Cardiac muscle cell (in vitro differentiated cells and primary cell): ENCODE measurements at regions not wholly inside any gene's neighbourhood (a gene's known extent, or its start where the extent isn't known, plus 50 kb on each side); places are given as distances from the start of the nearest gene placed in this dataset.

Experiments used
- DNase-seq, 2 donors: peaks; one replicate each; pipeline versions ENCODE4 v3.0.0 to v3.0.0-alpha.2; 2010 to 2017; ENCODE audit warnings: low read depth in 1 of 2, low spot score in 1 of 2
- H3K27ac ChIP-seq: fragments of 200-600 bp; sonication (generic); 2 replicates; pipeline ENCODE4 v1.5.1; 2016
- H3K27me3 ChIP-seq: fragments of 200-600 bp; sonication (generic); 2 replicates; pipeline ENCODE4 v1.6.0; 2016; ENCODE audit warnings: control low read depth
- H3K36me3 ChIP-seq: fragments of 200-600 bp; sonication (generic); 2 replicates; pipeline ENCODE4 v1.5.1; 2016; ENCODE audit warnings: control low read depth
- H3K4me1 ChIP-seq: fragments of 200-600 bp; sonication (generic); 2 replicates; pipeline ENCODE4 v1.8.1; 2017; ENCODE audit warnings: low read depth, mild to moderate bottlenecking, mixed run types
- H3K4me3 ChIP-seq: fragments of 200-600 bp; sonication (generic); 2 replicates; pipeline ENCODE4 v1.5.1; 2016; ENCODE audit warnings: mild to moderate bottlenecking
- H3K9me3 ChIP-seq: fragments of 200-600 bp; sonication (generic); 2 replicates; pipeline ENCODE4 v1.5.1; 2017; ENCODE audit warnings: low read depth, mild to moderate bottlenecking, control low read depth
- TF ChIP-seq, protein P1 (sequence below): IDR thresholded peaks from 2 replicates; pipeline ENCODE4 v1.5.1; 2012; ENCODE audit warnings: low read depth, mild to moderate bottlenecking, low read length

- no peaks in the 10 kb centered on the region for H3K4me1 ChIP-seq
- TF ChIP-seq, protein P1, sequence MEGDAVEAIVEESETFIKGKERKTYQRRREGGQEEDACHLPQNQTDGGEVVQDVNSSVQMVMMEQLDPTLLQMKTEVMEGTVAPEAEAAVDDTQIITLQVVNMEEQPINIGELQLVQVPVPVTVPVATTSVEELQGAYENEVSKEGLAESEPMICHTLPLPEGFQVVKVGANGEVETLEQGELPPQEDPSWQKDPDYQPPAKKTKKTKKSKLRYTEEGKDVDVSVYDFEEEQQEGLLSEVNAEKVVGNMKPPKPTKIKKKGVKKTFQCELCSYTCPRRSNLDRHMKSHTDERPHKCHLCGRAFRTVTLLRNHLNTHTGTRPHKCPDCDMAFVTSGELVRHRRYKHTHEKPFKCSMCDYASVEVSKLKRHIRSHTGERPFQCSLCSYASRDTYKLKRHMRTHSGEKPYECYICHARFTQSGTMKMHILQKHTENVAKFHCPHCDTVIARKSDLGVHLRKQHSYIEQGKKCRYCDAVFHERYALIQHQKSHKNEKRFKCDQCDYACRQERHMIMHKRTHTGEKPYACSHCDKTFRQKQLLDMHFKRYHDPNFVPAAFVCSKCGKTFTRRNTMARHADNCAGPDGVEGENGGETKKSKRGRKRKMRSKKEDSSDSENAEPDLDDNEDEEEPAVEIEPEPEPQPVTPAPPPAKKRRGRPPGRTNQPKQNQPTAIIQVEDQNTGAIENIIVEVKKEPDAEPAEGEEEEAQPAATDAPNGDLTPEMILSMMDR, result no peak
Measured at GRCh38 chr1:5338466-5338865, 653.8 kb downstream of the NPHP4 start.

DNA sequence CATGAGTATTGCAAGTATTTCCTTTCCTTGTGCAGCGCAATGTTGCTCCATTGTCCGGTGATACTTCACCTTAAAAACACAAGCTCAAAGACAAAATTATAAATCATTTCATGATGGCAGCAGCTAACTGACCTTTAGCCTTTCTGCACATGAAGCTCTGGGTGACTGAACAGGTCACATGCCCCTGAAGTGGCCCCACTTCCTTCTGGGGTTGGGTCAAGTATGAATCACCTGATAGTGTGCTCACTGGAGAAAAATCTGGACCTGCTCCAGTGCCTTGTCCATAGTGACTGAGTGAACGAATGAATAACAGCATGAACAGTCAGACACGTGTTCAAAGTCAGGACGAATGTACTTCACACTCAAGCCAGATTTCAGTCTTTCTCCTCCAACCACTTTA is 658.9 kb downstream of the NPHP4 start:
- Histone ChIP-seq H3K27ac (no peak overlapping the region), H3K36me3 (no peaks in the 10 kb centered on the region), H3K9me3 (no peaks in the 10 kb centered on the region), H3K4me3 (no peak overlapping the region), H3K4me1 (no peaks in the 10 kb centered on the region), H3K27me3 (no peaks in the 10 kb centered on the region)
- TF ChIP-seq, protein P1, result no peak
- no peak for DNase-seq

More at GRCh38 chr1:5338466-5338865, 653.8 kb downstream of the NPHP4 start:
- no peak overlapping the region for H3K27ac ChIP-seq
- no peaks in the 10 kb centered on the region for H3K36me3 ChIP-seq
- no peak for DNase-seq
- no peaks in the 10 kb centered on the region for H3K27me3 ChIP-seq
- H3K4me3 ChIP-seq, result no peak overlapping the region
- H3K9me3 ChIP-seq, result no peaks in the 10 kb centered on the region

GRCh38 chr1:5331101-5331500 is 661.1 kb downstream of the NPHP4 start:
- no peaks in the 10 kb centered on the region for H3K36me3 ChIP-seq
- DNase-seq, result no peak
- TF ChIP-seq, protein P1, result no peak
- H3K9me3 ChIP-seq, result no peaks in the 10 kb centered on the region
- no peak overlapping the region for H3K4me3 ChIP-seq
- no peaks in the 10 kb centered on the region for H3K27me3 ChIP-seq
- H3K4me1 ChIP-seq, result no peaks in the 10 kb centered on the region
- H3K27ac ChIP-seq, result no peak overlapping the region

- TF ChIP-seq, protein P1, result no peak
- no peak overlapping the region for H3K4me3 ChIP-seq
- no peak for DNase-seq
- no peak overlapping the region for H3K27ac ChIP-seq
- H3K9me3 ChIP-seq, result no peaks in the 10 kb centered on the region
- no peaks in the 10 kb centered on the region for H3K4me1 ChIP-seq
- H3K27me3 ChIP-seq, result no peaks in the 10 kb centered on the region
- no peaks in the 10 kb centered on the region for H3K36me3 ChIP-seq
Measured at GRCh38 chr1:5329068-5329739, 663.0 kb downstream of the NPHP4 start.

GRCh38 chr1:5324883-5325282 is 667.3 kb downstream of the NPHP4 start:
- no peak for DNase-seq
- Histone ChIP-seq H3K4me1 (no peaks in the 10 kb centered on the region), H3K4me3 (no peak overlapping the region), H3K36me3 (no peaks in the 10 kb centered on the region), H3K9me3 (no peaks in the 10 kb centered on the region), H3K27ac (no peak overlapping the region), H3K27me3 (no peaks in the 10 kb centered on the region)
- TF ChIP-seq, protein P1, result no peak
